Skin epidermis (tissue), 12 donors: ENCODE measurements at regions not wholly inside any gene's neighbourhood (a gene's known extent, or its start where the extent isn't known, plus 50 kb on each side); places are given as distances from the start of the nearest gene placed in this dataset.

Source experiments
- H3K27ac ChIP-seq, 21 experiments: fragments of 200-600 bp; sonication (generic) in 11 of 21; one replicate each; pipeline ENCODE4 v1.5.0; 2020; ENCODE audit warnings: mild to moderate bottlenecking in 3 of 21, inconsistent platforms in 2 of 21, moderate library complexity in 2 of 21
- H3K4me3 ChIP-seq, 7 experiments: fragments of 200-600 bp; sonication (generic) in 2 of 7; one replicate each; pipeline ENCODE4 v1.5.0; 2020; ENCODE audit warnings: inconsistent platforms in 2 of 7, mild to moderate bottlenecking in 2 of 7, moderate library complexity in 1 of 7

DNA sequence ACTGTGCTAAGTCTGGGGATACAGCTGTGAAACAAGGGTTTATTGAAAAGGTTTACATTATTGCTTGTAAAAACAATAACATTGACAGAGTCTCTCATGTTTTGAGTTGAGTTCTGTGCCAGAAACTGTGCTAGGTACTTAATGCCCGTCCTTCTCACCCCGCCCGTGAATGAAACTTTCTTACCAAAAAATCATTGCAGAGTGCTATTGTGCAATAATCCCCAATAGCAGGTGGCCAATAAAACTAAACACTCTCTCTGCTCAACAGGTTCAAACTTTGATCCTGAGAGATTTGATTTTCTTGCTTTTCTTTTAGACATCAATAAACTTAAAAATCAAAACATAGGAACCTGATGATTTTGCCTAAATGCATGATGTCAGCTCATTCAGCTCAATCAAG is 441.6 kb downstream of the HAPSTR1 start:
- Histone ChIP-seq H3K27ac (no peak overlapping the region), H3K4me3 (no peak overlapping the region)

DNA sequence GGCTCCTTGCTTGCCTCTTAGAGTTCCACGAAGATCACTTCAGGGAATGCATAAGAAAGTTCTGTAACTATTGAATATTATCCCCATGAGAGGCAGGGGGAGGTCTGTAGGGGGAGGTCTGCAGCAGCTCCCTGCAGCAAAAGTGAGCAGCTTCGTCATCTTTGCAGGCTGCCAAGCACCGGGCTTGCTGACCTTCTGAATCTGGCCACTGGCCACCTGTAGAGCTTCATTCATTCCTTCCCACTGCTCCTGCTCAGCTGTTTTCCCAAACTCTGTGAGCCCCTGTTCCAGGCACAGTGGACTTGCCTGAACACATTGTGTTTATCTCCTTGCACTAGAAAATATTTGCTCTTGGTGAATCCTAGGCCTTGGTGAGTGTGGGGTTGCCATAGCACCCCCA is 443.3 kb downstream of the HAPSTR1 start:
- no peak overlapping the region for H3K27ac ChIP-seq
- no peak overlapping the region for H3K4me3 ChIP-seq

DNA sequence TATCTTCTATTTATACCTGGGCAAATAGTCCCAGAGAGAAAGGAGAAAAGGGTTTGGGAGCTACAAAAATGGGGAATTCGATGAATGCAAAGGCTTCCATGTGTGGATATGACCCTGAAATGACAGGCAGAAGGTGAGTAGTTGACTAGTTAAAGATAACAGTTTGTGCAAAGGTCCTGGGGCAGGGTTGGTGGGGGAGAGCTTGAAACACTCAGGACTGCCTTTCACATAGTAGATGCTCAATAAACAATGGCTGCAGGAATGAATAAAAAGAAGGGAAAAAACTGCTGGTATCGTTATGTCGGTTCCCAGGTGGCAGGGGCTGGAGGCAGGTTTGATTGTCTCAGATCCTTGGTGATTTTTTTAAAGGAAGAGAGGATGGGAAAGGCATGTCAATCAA is 445.5 kb downstream of the HAPSTR1 start:
- Histone ChIP-seq H3K4me3 (no peak overlapping the region), H3K27ac (no peak overlapping the region)

DNA sequence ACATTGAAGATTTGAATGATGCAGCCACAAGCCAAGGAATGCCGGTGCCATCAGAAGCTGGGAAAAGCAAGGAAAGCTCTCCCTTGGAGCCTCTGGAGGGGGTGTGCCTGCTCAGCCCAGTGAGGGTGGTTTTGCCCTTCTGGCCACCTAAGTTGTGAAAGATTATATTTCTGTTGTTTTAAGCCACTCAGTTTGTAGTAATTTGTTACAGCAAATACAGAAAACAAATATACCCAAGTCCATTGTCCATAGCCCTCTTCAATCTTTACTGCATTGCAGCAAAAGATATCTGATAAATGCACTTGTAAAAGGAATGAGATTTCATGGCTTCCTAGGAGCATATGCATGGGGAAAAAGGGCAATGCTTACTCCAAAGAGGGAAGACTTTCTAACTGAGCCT is 447.9 kb downstream of the HAPSTR1 start:
- Histone ChIP-seq H3K27ac (no peak overlapping the region), H3K4me3 (no peak overlapping the region)

DNA sequence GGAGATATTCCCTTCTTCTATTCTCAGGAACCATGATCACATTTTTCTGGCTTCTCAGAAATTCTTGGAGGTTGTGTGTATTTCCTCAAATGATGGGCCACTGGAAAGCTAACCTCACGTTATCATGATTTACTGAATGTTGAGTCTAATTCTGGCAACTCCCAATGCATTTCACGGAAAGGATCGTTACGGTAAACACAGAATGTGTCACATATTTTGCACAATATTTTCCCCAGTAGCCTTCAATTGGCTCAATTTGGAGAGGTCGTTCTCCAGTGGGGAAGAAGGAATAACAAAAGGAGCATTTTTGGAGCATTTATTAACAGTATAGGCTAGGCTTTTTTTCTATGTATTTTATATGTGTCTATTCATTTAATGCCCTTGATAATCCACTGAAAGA is 450.3 kb downstream of the HAPSTR1 start:
- H3K4me3 ChIP-seq: no peak overlapping the region
- H3K27ac ChIP-seq: no peak overlapping the region

DNA sequence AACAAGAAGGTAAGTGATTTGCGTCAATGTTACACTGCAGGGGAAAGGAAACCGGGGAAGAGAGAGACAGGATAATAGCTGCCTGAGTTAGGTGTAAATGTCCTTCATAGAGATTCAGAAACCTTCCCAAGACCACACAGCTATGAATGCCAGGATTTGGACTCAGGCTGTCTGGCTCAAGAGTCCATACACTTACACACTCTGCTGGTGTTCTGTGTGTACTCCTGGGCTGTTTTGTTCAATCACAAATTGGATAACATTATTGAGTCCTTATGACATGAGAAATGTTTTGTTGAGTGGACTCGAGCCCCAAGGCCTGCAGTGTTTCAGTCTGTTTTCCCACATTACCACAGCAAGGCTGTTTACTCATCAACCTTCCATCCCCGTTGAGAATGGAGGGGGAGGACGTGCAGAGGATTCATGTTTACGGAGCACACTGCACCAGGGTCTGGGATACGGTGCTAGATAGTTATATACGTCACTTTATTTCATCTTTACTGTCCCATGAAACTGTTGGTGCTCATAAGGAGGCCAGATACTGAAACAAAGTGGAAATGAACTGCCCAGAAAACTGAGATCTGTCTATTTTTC is 450.8 kb downstream of the HAPSTR1 start:
- Histone ChIP-seq H3K4me3 (no peak overlapping the region), H3K27ac (no peak overlapping the region)

DNA sequence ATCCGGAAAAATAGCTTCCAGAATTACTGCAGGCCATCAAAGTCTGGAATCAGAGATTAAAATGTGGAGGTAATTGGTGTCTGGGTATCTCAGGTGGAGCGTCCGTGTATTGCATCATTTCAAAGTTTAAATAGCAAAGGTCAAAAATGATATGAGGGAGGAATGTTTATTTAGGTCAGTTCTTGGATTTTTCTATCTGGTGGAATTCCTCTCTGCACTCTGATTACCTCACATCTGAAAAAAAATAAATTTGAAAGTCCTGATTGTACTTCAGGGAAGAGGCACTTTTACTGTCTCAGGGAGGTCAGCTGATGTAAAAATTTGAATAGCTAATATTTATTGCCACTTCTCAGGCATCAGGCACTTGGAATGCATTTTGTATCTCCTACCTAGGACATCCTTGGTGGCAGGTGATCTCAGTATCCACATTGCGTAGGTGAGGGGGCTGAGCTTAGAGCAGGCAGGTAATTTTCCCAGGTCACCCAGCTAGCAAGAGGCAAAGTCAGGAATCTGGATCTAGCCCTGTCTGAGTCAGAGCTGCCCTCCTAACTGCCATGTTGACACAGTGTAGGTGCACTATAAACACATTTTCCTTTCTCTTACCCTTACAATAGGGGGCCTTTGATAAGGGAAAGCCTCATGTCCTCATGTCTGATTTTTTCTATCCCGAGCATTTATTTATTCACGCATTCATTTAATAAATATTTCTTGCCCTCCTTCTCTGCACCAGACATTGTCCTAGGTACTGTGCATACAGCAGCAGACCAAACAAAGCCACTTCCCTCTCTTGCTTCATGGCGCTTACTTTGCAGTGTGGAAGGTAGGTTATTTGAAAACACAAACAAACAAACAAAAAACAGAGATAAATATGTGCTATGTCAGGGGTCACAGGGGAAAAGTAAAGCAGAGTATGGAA is 454.3 kb downstream of the HAPSTR1 start:
- no peak overlapping the region for H3K27ac ChIP-seq
- H3K4me3 ChIP-seq: no peak overlapping the region

DNA sequence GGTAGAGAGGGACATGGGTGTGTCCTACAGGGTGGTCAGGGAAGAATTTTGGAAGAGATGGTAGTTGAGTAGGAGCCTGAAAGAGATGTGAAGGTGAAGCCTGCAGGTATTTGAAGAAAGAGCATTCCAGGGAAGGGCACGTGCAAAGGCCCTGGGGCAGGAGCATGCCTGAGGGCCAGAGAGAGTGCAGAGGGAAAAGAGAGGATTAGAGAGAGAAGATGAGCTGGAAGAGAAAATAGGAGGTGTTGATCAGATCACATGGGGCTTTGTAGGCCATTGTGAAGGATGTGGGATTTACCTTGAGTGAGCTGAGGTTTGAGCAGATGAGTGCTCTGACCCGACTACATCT is 455.0 kb downstream of the HAPSTR1 start:
- Histone ChIP-seq H3K27ac (no peak overlapping the region), H3K4me3 (no peak overlapping the region)

DNA sequence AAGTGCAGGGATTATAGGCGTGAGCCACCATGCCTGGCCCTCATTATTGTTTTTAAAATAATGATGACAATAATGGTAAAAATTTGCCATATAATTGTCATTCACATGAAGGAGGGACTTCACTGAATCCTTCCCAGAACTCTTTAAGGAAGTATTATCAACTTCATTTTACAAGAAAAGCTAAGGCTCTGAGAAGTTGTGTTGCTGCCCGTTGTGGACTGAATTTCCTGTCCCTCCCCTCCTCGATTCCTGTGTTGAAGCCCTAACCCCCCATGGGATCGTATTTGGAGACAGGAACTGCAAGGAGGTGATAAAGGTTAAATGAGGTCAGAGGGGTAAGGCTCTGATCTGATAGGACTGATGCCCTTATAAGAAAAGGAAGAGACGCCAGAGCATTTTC is 458.0 kb downstream of the HAPSTR1 start:
- Histone ChIP-seq H3K4me3 (no peak overlapping the region), H3K27ac (no peak overlapping the region)

DNA sequence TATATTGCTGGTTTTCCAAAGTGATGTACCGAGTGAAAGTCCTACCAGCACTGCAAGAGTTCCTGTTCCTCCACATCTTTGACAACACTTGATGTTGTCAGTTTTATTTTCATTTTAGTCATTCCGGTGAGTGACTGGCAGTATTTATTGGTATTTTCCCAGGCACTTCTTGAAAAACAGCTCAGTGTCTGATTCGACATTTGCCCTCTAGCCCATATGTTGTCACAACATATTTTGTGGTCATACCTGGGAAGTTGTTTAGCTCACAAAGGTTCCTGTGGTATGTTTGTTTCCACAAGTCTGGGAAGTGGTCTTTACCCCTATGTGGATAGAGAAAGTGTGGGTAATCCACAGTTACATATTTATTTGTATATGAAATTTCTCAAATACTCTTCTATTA is 463.6 kb downstream of the HAPSTR1 start:
- Histone ChIP-seq H3K27ac (no peak overlapping the region), H3K4me3 (no peak overlapping the region)

DNA sequence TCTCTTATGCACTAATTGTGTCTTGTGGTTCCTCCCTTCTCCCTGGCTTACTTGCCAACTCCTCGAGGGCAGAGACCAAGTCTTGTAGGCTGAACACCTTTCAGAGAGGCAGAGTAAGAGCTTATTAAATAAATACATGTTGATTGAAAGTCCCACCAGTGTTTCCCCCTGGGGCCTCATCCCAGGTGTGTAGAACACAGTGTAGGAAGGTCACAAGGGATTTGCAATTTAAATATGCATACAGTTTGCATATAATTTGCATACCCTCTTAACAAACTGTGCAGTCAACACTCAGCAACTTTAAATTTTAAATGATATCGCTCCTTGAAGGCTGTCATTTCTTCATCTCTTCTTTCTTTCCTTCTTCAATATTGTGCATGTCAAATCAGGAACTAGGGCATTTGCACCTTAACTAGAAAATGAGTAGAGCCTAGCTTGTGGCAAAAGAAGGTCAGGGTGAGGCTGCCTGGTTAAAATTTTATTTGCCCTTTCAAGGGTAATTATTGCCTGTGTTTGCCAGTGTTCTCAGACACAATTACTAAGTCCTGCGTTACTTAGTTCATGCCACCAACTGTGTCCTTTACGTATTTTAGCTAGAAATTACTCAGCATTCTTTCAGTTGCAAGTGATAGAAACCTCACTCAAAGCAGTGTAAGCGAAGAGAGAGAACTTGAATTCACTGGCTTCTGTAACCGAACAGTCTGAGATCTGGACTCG is 465.7 kb downstream of the HAPSTR1 start:
- no peak overlapping the region for H3K27ac ChIP-seq
- H3K4me3 ChIP-seq: no peak overlapping the region

DNA sequence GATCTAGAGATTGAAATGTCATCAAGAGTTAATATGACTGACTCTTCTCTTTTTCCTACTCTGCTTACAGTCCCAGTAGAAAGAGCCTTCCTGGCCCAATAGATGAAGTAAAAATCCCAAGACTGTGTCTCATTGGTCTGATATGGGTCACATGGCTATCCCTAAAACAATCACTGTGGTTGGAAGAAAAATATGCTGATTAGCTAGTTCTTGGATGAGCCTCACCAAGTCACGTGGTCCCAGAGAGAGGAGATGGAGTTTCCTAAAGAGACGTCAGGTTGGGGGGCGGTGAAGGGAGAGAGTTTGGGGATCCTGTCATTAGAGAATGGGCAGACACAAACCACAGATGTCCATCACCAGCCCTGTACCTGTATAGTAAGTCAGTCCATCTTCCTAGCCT is 466.3 kb downstream of the HAPSTR1 start:
- no peak overlapping the region for H3K4me3 ChIP-seq
- no peak overlapping the region for H3K27ac ChIP-seq

DNA sequence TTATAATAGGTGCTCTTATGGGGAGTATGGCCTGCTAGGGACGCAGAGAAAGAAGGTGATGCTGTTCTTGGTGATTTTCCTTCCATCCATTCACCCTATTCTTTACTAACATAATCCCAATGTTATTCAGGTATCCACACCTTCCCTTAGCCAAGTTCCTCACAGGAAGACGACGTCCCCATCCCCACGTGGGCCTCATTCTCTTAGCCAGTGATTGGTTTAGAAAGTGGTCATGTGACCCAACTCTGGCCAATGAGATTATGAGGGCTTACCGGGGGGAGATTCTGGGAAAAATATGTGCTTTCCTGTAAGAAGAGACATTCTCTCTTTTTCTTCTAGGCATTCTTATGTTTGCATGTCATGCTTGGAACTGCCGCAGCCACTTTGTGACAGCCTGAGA is 474.7 kb downstream of the HAPSTR1 start:
- H3K4me3 ChIP-seq: no peak overlapping the region
- H3K27ac ChIP-seq: no peak overlapping the region

DNA sequence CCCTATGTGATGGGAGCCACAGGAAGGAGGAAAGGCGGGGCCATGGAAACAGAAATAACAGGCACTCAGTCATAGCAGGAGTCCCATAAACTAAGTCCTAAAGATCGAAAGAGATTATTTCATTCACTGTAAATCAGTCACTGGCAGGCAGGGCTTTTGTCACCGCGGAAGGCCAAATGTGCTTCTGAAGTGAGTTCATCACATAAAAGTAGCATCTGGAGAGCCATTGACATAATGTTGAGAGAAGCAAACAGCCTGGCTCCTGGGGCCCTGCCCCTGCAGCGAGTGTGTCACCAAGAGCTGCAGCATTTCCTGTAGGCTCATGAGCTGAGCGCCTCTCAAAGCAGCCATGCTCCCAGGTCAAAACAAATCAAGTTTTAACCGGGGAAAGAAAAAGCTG is 476.2 kb downstream of the HAPSTR1 start:
- Histone ChIP-seq H3K27ac (no peak overlapping the region), H3K4me3 (no peak overlapping the region)

DNA sequence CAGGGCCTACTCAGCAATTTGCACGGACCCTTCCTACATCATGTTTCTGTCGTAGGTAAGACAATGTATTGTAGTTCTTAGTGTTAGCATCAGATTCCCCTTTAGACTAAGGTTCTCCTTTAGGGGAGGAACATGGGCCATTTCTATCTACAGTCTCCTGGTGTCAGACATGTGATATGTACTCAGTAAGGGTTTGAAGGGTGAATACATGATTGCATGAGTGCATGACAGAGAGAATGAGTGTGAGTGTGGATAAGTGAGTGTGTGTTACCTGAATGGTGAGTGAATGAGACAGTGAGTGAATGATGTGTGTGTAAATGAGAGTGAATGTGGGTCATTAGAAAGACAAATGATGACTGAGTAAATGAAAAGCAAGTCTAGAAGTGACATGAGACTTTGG is 476.8 kb downstream of the HAPSTR1 start:
- Histone ChIP-seq H3K4me3 (no peak overlapping the region), H3K27ac (no peak overlapping the region)

DNA sequence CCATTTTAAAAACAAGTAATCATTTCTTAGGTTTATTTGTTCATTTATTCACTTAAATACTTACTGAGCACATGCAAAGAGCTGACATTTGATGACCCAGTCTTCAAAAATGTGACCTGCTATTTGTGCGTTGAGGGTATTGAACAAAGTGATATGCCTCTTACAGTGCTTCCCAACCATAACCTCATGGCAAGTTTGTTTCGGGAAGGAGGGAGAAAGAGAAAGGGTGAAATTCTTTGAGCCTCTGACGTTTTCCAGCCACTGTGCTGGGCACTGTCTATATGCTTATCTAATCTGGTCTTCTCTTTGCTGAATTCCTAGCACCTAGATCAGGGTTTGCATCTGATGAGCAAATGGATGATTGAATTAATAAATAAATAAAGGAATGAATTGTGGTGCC is 479.1 kb downstream of the HAPSTR1 start:
- no peak overlapping the region for H3K4me3 ChIP-seq
- no peak overlapping the region for H3K27ac ChIP-seq

DNA sequence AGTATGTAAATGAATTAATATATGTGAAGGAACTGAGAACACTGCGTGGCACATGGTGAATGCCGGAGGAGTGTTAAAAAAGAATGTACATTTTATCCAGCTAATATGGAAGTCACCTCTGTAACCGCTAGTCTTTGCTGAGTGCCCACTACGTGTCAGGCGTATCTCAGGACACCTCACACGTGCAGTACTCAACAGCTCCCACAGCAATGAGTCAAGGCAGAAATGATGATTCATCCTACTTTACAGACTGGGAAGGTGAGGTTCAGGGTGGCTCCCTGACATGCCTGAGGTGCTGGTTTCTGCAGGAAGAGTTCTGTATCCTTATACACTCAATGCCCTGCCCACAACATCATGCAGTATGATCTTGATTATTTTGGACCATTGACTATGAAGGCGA is 487.0 kb downstream of the HAPSTR1 start:
- Histone ChIP-seq H3K27ac (no peak overlapping the region), H3K4me3 (no peak overlapping the region)

DNA sequence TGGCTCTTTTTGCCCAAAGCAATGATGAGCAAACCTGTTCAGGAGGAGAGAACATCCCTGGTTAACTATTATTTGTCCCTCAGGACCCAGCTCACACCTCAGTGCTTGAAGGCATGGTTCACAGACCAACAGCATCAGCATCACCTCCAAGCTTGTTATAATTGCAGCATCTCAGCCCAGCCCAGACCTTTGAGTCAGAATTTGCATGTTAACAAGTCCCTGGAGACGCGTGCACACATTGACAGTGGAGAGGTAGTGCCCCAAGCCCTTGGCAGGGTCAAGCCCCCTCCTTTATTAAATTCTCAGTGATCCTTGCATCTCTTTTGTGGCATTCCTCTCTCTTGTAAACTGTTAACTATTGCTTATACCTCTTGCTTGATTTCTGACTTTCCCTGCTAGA is 488.6 kb downstream of the HAPSTR1 start:
- no peak overlapping the region for H3K27ac ChIP-seq
- no peak overlapping the region for H3K4me3 ChIP-seq

DNA sequence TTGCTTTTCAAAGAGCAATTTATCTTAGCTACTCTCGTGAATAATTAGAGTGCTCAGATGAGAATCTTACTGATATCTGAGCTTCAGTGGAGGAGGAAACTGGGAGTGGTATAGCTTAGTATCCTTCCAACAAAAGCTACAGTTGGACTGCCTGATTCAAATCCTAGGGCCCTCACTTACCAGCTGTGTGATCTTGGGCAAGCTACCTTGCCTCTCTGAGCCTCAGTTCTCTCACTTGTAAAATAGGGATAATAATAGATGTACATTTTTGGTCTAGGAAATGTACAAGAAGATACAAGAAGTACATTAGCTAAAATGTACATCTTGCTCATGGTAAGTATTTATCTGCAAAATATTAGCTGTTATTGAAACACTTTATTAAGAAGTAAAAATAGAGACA is 502.0 kb downstream of the HAPSTR1 start:
- no peak overlapping the region for H3K27ac ChIP-seq
- H3K4me3 ChIP-seq: no peak overlapping the region

DNA sequence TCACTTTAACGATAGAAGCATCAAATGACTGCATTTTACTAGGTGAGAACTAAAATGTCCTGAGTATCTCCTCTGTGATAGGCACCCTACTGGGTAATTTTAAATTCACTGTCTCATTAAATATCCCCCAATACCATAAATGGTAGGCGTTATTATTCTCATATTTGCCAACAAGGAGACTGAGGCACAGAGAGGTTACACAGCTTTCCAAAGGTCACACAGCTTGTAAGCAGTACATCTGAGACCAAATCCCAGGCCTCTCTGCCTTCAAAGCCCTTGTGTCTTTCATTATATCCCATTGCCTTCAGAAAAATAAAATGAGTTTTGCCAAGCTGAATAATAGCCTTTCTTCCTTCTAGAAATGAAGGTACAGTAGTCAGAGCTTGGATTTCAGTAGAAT is 502.6 kb downstream of the HAPSTR1 start:
- H3K27ac ChIP-seq: no peak overlapping the region
- H3K4me3 ChIP-seq: no peak overlapping the region

DNA sequence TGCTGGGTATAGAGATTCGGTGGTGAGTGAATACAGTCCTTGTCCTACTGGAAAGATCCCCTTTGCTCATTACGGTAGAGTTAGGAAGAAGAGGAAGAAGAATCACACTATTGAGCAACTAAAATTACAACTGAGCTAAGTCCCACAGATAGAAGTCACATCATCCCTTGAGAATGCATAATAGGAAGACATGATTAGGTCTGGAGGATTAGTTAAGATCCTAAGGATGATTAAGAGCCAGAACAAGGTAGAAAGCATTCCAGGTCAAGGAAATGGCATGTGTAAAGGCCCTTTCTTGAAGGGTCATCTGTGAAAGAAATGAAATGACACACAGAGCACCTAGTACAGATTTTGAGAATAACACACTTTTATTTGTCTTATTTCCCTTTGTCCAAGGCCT is 503.5 kb downstream of the HAPSTR1 start:
- H3K4me3 ChIP-seq: no peak overlapping the region
- H3K27ac ChIP-seq: no peak overlapping the region
